Stimulated activated naive CD8-positive, alpha-beta T cell treated with anti-CD3 and anti-CD28 coated beads, Interleukin-15, amount 100 ng/mL, for 72 hours (primary cell): ENCODE measurements at regions not wholly inside any gene's neighbourhood (a gene's known extent, or its start where the extent isn't known, plus 50 kb on each side); places are given as distances from the start of the nearest gene placed in this dataset.
"Not testable (repeated sequence)": the region's sequence is repeated elsewhere in the genome, so short reads cannot be mapped to it uniquely, and the experiment has no call there.

Experiments used
- ATAC-seq: fragments of 150-1000 bp; cut with Tn5 transposase; 2 replicates; pipeline ENCODE4 v1.10.0; 2021; ENCODE audit warnings: mild to moderate bottlenecking, moderate library complexity
- DNase-seq, 2 donors: peaks; one replicate each; pipeline ENCODE4 v3.0.0; 2021 to 2022
- H3K27ac Mint-ChIP-seq, 2 donors: one replicate each; pipeline ENCODE4 v1.8.0; 2022; ENCODE audit warnings: mild to moderate bottlenecking in 2 of 2, mixed read lengths in 2 of 2, moderate library complexity in 2 of 2
- H3K27me3 Mint-ChIP-seq: one replicate; pipeline ENCODE4 v1.8.0; 2022; ENCODE audit warnings: mixed read lengths
- H3K4me1 Mint-ChIP-seq: one replicate; pipeline ENCODE4 v1.8.0; 2022; ENCODE audit warnings: mild to moderate bottlenecking, mixed read lengths
- H3K4me3 Mint-ChIP-seq, 2 donors: one replicate each; pipeline ENCODE4 v1.8.0; 2022; ENCODE audit warnings: mild to moderate bottlenecking in 2 of 2, mixed read lengths in 2 of 2, moderate library complexity in 1 of 2
- H3K9me3 Mint-ChIP-seq, 2 donors: one replicate each; pipeline ENCODE4 v1.8.0; 2022; ENCODE audit warnings: mixed read lengths in 2 of 2

DNA sequence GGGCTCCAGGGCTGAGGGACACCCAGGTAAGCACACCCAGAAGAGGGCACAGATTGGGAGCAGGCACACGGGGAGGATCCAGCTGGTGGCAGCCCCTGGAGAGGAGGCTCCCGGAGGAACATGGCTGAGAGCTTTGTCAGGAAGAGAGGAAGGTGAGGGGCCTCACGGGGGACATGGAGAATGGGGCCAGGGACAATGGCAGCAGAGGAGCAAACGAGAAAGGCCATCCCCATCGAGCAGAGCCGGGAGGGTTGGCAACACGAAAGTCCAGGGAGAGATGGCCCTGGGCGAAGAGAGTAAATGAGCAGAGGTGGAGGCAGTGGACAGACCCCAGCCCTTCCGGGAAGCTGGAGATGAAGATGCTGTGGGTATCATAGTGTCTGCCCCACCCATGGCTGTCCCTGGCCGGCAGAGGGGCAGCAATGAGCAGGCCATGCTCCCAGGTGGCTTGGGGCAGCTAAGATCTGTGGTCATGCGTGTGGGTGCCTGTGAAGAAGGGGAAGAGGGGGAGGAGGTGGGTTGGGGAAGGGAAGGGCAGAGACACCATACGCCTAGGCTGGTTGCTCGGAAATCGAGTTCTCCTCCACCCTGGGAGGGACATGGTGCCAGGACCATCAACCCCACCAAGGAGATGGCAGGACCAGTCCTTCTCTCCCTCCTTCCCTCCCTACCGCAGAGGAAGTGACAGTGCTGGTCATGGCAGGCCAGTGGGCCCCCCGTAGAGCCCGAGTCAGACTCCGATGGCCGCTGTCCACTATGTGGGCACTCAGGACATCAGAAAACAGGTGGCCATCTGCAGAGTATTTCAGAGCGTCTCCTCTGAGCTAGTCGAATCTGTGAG is 191.7 kb downstream of the NDUFA10 start:
- ATAC-seq: no peak
- no peak for DNase-seq
- no peak overlapping the region for H3K4me3 Mint-ChIP-seq
- peaks cover 6% of the 10 kb centered on the region for H3K27me3 Mint-ChIP-seq
- no peaks in the 10 kb centered on the region for H3K4me1 Mint-ChIP-seq
- peaks cover 0 to 14% of the 10 kb centered on the region in 2 donors for H3K9me3 Mint-ChIP-seq
- H3K27ac Mint-ChIP-seq: no peak overlapping the region

DNA sequence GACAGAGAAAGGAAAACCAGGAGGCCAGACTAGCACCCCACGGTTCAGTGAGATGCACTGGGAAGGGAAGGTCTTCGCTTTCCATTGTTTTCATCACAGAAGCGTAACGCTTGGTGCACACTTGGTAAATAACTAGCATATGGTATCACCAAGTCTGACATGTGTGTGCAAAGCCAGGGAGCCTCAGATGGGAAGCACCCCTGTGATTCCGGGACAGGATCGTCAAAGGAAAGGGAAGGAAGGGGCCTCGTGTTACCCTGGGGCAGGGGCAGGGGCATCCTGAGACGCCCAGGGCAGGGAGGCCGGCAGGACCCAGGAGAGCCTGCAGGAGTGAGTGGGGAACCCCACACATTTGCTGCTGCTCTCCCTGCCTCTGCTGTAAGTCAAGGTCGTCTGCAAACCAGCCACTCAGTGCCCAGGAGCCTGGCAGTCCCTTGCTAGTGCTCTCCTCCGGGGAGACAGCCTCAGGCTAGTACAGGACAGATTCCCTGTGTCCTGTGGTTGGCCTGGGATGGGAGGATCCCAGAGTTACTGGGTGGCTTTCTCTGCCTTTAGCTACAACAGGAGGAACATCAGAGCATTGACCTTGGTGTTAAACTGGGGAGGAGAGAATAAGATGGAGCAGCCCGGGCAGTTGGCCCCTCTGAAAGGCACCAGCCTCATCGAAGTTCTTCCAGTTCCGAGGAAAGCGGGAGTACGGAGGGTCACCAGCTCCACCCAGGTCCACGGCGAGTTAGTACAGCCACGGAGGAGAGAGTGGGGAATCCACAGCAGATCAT is 192.5 kb downstream of the NDUFA10 start:
- DNase-seq: no peak
- peaks cover 0 to 14% of the 10 kb centered on the region in 2 donors for H3K9me3 Mint-ChIP-seq
- H3K4me3 Mint-ChIP-seq: no peak overlapping the region
- no peak for ATAC-seq
- no peak overlapping the region for H3K27ac Mint-ChIP-seq
- no peaks in the 10 kb centered on the region for H3K4me1 Mint-ChIP-seq
- peaks cover 6% of the 10 kb centered on the region for H3K27me3 Mint-ChIP-seq

DNA sequence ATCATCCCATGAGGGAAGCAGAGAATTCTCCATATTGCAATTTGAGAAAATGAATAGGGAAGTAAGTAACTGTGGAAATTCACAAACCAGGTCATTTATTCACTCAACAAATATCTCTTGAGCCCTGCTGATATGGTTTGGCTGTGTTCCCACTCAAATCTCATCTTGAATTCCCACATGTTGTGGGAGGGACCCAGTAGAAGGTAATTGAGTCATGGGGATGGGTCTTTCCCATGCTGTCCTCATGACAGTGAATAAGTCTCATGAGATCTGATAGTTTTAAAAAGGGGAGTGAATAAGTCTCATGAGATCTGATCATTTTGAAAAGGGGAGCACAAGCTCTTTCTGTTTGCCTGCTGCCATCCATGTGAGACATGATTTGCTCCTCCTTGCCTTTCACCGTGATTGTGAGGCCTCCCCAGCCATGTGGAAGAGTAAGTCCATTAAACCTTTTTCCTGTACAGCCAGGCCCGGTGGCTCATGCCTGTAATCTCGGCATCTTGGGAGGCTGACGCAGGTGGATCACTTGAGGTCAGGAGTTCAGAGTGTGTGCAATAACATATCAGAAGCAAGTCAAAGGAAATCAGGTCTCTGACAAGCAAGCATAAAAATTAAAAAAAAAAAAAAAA is 193.2 kb downstream of the NDUFA10 start:
- H3K27ac Mint-ChIP-seq: peak overlapping the region in 1 of 2 donors; percentile 47
- H3K27me3 Mint-ChIP-seq: peaks cover 6% of the 10 kb centered on the region
- H3K4me1 Mint-ChIP-seq: no peaks in the 10 kb centered on the region
- no peak for DNase-seq
- no peak overlapping the region for H3K4me3 Mint-ChIP-seq
- peaks cover 0 to 12% of the 10 kb centered on the region in 2 donors for H3K9me3 Mint-ChIP-seq
- ATAC-seq: no peak

DNA sequence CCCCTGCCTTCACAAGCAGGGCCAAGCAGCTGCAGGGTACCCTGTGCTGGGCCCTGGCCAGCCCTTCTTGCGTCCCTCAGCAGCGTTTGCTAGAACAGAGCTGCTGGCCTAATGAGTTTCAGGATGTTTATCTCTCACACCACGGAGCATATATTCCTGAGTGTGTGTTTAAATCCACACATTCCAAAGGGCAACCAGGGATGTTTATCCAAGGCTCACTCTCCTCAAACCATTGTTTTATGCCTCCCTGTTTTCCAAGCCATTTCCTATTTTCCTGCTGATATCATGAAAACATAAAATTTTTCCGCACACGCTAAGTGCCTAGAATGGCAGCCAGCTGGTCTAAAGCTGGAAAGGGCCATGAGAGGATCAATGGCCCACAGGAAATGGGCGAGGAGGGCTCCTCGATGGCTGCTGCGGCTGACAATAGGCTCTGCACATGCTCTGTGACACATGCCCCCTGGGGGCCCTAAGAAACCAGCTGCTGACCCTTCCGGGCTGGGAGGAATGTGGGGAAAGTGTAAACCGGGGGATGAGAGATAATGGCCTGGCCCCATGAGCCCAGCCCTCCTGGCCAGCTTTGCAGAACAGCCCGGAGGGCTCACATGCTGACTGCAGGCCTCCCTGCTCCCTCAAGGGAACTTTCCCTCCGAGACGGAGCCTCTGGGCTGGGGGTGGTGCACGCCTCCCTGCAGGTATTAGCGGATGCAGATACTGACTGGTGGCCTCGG is 194.0 kb downstream of the NDUFA10 start:
- no peaks in the 10 kb centered on the region for H3K4me1 Mint-ChIP-seq
- H3K9me3 Mint-ChIP-seq: peaks cover 0 to 4% of the 10 kb centered on the region in 2 donors
- ATAC-seq (no peak), DNase-seq (no peak)
- no peak overlapping the region for H3K27ac Mint-ChIP-seq
- H3K4me3 Mint-ChIP-seq: no peak overlapping the region
- peaks cover 6% of the 10 kb centered on the region for H3K27me3 Mint-ChIP-seq

DNA sequence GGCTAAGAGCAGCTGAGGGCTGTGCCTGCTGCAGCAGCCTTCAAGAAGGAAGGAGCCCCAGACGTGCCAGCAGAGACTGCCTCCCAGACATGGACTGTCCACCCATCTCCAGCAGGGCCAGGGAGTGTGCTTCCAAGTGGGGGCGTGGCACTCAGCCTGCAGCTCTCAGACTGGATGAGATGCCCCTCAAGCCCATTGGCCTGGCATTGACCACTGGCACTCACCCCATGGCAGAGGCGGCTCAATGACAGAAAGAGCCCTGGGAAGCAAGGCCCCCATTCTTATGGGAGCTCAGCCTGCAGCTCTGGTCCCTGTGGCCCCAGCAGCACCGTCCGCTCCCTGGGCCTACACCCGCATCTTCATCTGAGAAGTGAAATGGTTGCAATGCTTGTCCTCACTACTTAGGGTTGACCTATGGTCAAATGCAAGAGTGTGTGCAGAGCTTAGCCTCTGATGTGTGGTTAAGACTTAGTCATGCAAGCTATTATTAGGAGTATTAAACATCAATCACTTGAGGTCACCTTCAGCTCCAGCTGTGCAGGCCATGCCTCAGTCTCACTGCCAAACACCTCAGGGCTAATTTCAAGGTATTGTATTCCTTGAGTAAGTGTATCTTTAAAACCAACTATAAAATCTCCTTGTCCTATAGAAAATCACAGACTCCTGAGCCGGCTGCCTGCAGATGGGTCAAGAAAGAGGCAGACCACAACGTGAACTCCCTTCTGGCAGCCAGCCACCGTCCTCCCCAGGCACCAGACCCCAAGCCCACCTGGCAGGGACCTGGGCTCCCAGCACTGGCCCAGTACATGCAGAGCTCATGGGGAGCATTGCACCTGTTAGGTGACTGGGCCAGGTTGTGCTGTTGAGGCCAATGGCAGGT is 194.8 kb downstream of the NDUFA10 start:
- no peaks in the 10 kb centered on the region for H3K4me1 Mint-ChIP-seq
- peaks cover 6% of the 10 kb centered on the region for H3K27me3 Mint-ChIP-seq
- H3K27ac Mint-ChIP-seq: no peak overlapping the region
- no peak overlapping the region for H3K4me3 Mint-ChIP-seq
- no peaks in the 10 kb centered on the region for H3K9me3 Mint-ChIP-seq
- DNase-seq (no peak), ATAC-seq (no peak)

DNA sequence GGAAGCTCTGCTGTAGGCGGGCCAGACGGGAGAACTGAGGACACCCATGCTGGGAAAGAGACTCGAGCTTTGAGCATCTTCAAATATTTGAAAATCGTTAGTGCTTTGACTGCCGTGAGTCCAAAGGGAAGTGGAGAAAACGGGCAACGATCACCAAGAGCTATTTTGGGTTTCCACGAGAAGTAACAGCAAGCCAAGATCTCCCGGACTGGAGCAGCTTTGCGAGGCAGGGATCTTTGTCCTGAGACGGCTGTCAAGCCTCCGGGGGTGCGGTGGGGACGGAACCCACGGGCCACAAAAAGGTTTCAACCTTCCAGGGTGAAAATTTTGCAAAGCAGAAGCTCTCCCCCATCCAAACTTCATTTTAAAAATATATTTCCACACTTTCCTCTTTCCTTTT is 195.8 kb downstream of the NDUFA10 start:
- peaks cover 6% of the 10 kb centered on the region for H3K27me3 Mint-ChIP-seq
- H3K9me3 Mint-ChIP-seq: no peaks in the 10 kb centered on the region
- no peak overlapping the region for H3K27ac Mint-ChIP-seq
- DNase-seq (no peak), ATAC-seq (no peak)
- H3K4me3 Mint-ChIP-seq: no peak overlapping the region
- H3K4me1 Mint-ChIP-seq: no peaks in the 10 kb centered on the region

DNA sequence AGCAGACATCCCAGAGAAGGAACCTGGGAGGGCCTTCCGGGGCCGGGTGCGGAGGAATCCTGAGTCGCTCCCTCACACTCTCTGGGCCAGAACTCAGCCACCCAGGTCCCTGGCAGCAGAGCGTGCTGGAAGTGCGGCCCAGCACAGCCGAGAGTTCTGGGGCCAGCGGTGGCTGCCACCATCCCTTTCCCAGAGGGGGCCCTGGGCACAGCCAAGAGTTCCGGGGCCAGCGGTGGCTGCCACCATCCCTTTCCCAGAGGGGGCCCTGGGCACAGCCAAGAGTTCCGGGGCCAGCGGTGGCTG is 196.2 kb downstream of the NDUFA10 start:
- DNase-seq, H3K9me3 Mint-ChIP-seq, H3K27me3 Mint-ChIP-seq, H3K4me3 Mint-ChIP-seq, ATAC-seq, H3K4me1 Mint-ChIP-seq, H3K27ac Mint-ChIP-seq: not testable (repeated sequence)

DNA sequence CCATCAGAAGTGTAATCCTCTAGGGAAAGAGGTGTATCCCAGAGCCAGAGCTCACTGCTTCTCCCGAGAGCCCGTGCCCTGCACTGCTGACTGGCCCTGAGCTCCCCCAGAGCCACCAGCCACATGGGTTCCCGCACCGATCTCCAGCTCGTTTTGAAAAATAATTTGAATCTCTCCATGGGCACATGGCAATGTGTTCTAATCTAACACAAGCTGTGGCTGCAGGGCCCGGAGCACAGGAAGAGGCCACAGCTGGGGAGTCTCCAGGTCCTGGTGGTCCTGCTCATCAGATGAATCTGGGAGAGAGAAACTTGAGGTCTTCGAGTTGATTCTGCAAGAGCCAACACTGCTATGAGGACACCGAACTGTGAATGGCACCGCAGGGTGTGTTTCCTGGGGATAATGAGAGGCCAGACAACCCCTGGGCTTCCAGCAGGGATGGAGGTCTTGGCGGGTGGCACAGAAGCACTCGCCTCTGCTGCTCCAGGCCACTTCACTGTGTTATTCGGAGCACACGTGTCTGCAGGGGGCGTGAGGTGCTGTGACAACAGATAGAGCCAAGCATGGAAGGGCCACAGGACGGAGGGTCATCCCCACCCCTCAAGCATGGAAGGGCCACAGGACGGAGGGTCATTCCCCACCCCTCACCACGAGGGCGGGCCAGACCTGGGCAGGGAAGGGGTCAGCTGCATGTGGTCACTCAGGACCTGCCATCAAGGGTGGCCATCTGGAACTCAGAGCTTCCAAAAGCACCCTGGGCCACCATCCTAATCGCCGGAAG is 196.8 kb downstream of the NDUFA10 start:
- Mint-ChIP-seq H3K4me3 (no peak overlapping the region), H3K9me3 (no peaks in the 10 kb centered on the region), H3K27ac (no peak overlapping the region), H3K27me3 (peaks cover 6% of the 10 kb centered on the region), H3K4me1 (no peaks in the 10 kb centered on the region)
- DNase-seq: no peak
- ATAC-seq: no peak

DNA sequence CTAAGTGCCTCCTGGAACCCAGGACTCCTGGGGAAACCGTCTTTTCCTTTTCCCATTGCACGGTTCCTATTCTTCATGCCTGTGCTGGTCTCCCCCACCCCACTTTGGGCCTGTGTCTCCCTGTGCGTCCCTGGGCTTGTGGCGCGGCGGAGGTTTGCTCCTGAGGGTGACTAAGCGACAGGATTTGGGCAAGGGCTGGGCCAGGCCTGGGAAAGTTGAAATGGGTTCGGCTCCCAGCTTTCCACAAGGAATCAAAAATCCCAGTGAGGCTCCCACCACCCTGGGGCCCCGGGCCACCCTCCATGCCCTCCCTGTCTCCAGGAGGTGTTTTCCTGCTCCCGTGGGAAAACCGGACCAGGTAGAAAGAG is 197.6 kb downstream of the NDUFA10 start:
- no peaks in the 10 kb centered on the region for H3K9me3 Mint-ChIP-seq
- no peak overlapping the region for H3K27ac Mint-ChIP-seq
- H3K27me3 Mint-ChIP-seq: no peaks in the 10 kb centered on the region
- no peak overlapping the region for H3K4me3 Mint-ChIP-seq
- ATAC-seq: no peak
- no peak for DNase-seq
- no peaks in the 10 kb centered on the region for H3K4me1 Mint-ChIP-seq

DNA sequence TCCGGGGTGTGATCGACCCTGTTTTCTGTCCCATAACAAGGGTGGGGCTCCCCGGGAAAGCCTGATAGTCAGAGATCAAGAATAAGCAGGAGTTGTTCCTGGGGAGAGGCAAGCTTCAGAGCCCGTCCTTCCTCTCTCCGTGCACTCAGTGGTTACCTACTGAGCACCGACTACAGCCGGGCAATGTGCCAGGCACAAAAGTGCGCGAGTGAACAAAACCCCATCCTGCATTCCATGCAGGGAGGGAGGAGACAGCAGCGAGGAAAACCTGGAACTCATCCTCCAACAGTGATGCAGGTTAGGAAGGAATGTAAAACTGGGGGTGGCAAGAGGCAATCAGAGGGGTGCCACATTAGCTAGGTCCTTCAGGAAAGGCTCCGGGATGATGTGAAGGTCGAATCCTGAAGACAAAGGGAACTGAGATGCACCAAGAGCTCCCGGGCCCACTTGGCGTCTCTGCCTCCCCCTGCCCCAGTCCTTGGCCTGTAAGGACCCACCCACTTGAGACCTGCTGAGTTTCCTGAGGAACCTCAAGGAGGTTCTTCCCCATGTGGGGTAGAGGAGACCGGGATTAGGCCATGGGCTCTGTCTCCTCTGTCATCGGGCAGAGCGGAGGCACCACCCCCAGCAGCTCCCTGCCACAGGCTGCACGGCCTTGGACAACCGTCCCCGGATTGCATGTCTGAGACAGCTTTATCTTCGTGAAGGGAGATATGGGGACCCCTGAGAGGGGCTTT is 198.2 kb downstream of the NDUFA10 start:
- DNase-seq (no peak), ATAC-seq (no peak)
- Mint-ChIP-seq H3K4me1 (no peaks in the 10 kb centered on the region), H3K27me3 (no peaks in the 10 kb centered on the region), H3K9me3 (no peaks in the 10 kb centered on the region), H3K27ac (no peak overlapping the region), H3K4me3 (no peak overlapping the region)

DNA sequence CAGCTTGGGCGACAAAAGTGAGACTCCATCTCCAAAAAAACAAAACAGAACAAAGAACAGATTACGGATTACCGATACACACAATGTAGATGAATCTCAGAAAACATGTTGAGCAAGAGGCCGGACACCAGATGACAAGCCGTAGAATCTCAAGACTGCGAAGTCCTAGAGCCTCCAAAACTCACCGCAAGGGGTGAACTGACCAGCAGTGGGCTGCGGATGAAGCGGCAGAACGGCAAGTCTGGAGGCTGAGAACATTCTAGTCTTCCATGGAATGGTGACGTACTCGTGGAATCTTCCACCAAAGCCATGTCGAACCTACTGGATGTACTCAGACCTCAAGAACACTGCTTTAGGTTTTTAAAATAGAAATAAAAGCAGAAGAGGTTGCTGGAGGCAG is 198.8 kb downstream of the NDUFA10 start:
- Mint-ChIP-seq H3K27ac (no peak overlapping the region), H3K27me3 (no peaks in the 10 kb centered on the region), H3K4me3 (no peak overlapping the region), H3K9me3 (no peaks in the 10 kb centered on the region), H3K4me1 (no peaks in the 10 kb centered on the region)
- ATAC-seq: no peak
- DNase-seq: no peak

DNA sequence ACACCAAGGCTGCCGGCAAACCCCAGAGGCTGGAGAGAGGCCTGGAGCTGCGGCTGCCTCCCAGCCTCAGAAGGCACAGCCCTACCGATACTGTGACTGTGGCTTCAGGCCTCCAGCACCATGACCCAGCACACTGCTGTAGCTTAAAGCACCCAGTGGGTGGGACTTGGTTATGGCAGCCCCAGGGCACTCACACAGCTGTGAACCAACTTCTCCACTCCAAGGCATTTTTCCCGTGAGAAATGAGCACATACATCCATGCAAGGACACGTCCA is 199.5 kb downstream of the NDUFA10 start:
- H3K4me3 Mint-ChIP-seq: no peak overlapping the region
- no peak for DNase-seq
- no peaks in the 10 kb centered on the region for H3K9me3 Mint-ChIP-seq

DNA sequence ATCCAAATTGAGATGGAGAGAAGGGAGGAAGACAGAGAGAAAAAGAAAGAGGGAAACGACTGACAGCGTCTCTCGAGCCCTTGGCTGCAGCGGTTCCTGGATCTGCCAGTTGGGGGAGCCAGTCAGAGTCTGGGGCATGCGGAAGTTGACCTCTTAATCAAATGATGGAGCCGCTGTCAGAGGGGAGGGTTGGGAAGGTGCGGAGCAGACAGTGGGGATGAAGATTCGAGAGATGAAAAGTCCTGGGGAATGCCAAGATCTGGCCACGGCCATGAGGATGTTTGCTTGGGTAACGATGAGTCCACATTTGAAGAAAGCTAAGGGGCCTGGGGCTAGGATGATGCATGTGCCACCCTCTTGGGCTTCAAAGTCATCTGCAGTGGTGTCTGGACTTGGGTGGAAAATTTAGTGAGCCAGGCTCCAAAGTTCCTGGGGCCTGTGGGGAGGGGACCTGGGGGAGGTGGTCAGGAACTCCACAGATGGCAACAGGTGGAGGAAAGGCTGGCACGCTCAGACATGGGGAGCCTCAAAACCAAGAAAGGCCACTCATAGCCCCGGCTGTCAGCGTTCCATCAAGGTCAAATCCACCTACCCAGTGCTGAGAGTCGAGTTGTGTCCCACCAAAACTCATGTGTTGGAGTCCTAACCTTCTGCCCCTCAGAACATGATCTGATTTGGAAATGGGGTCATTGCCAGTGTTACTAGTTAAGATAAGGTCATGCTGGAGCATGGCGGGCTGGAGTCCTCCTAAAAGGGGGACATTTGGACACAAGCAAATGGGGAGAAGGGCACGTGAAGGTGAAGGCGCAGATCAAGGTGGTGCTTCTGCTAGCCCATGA is 200.1 kb downstream of the NDUFA10 start:
- Mint-ChIP-seq H3K27ac (peak overlapping the region in 1 of 2 donors; percentile 35), H3K4me1 (no peaks in the 10 kb centered on the region), H3K27me3 (peaks cover 6% of the 10 kb centered on the region), H3K9me3 (no peaks in the 10 kb centered on the region), H3K4me3 (no peak overlapping the region)
- ATAC-seq (no peak), DNase-seq (no peak)

More for the DNA sequence above, 199.5 kb downstream of the NDUFA10 start:
- H3K27ac Mint-ChIP-seq: peak overlapping the region in 1 of 2 donors; percentile 23
- ATAC-seq: no peak
- H3K27me3 Mint-ChIP-seq: peaks cover 1% of the 10 kb centered on the region
- no peaks in the 10 kb centered on the region for H3K4me1 Mint-ChIP-seq
